ENCODE measurements at regions not wholly inside any gene's neighbourhood (a gene's known extent, or its start where the extent isn't known, plus 50 kb on each side); places are given as distances from the start of the nearest gene placed in this dataset.

DNA sequence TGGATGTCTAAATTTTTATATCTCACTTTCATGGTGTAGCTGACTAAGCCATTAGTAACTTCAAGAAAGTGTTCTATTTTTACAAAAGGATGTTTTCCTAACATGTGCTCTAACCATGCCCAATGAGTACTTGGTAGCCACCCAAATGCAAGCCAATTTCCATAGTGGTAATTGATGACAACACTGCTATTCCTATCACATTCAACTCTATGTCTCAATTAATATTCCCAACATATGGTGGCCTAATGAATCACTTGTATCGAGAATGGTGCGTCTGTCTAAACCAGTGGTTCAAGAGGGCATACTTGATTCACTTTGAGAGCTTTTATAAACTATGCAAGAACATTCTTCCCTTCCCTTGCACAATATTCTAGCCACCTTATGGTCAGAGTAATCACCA is 112.9 kb upstream of the GPRIN3 start:
- Histone ChIP-seq H3K4me3 (no peak overlapping the region), H3K9me3 (replicated peaks) (no peaks in the 10 kb centered on the region), H3K27me3 (ENCODE audit: low read depth) (no peaks in the 10 kb centered on the region), H3K4me1 (no peaks in the 10 kb centered on the region), H3K36me3 (no peaks in the 10 kb centered on the region), H3K27ac (replicated peaks) (no peak overlapping the region)
- TF ChIP-seq, protein P1, sequence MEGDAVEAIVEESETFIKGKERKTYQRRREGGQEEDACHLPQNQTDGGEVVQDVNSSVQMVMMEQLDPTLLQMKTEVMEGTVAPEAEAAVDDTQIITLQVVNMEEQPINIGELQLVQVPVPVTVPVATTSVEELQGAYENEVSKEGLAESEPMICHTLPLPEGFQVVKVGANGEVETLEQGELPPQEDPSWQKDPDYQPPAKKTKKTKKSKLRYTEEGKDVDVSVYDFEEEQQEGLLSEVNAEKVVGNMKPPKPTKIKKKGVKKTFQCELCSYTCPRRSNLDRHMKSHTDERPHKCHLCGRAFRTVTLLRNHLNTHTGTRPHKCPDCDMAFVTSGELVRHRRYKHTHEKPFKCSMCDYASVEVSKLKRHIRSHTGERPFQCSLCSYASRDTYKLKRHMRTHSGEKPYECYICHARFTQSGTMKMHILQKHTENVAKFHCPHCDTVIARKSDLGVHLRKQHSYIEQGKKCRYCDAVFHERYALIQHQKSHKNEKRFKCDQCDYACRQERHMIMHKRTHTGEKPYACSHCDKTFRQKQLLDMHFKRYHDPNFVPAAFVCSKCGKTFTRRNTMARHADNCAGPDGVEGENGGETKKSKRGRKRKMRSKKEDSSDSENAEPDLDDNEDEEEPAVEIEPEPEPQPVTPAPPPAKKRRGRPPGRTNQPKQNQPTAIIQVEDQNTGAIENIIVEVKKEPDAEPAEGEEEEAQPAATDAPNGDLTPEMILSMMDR (IDR thresholded peaks at IDR 0.05; ENCODE audit: borderline replicate concordance), result no peak
- intact Hi-C loops (cut with micrococcal nuclease), result no loop called here
- no peak for DNase-seq

GRCh38 chr4:89419111-89419695 is 111.6 kb upstream of the GPRIN3 start:
- TF ChIP-seq, protein P1 (IDR thresholded peaks at IDR 0.05; ENCODE audit: borderline replicate concordance), result no peak
- H3K9me3 ChIP-seq (replicated peaks), result no peaks in the 10 kb centered on the region

GRCh38 chr4:89416960-89417359 is 109.4 kb upstream of the GPRIN3 start:
- Histone ChIP-seq H3K27ac (replicated peaks) (peak overlapping the region; percentile 68), H3K9me3 (replicated peaks) (no peaks in the 10 kb centered on the region), H3K27me3 (ENCODE audit: low read depth) (no peaks in the 10 kb centered on the region), H3K4me1 (peaks cover 11% of the 10 kb centered on the region), H3K36me3 (no peaks in the 10 kb centered on the region), H3K4me3 (no peak overlapping the region)
- intact Hi-C loops (cut with micrococcal nuclease), result no loop called here
- TF ChIP-seq, protein P1 (IDR thresholded peaks at IDR 0.05; ENCODE audit: borderline replicate concordance), result no peak
- DNase-seq, result no peak

More at GRCh38 chr4:89419111-89419695, 111.6 kb upstream of the GPRIN3 start:
- Histone ChIP-seq H3K36me3 (no peaks in the 10 kb centered on the region), H3K4me1 (peaks cover 9% of the 10 kb centered on the region), H3K27me3 (ENCODE audit: low read depth) (no peaks in the 10 kb centered on the region), H3K4me3 (no peak overlapping the region), H3K27ac (replicated peaks) (no peak overlapping the region)
- DNase-seq, result no peak
- intact Hi-C loops (cut with micrococcal nuclease), result no loop called here

- peaks cover 23% of the 10 kb centered on the region for H3K4me1 ChIP-seq
- no peaks in the 10 kb centered on the region for H3K9me3 ChIP-seq (replicated peaks)
- no peak overlapping the region for H3K4me3 ChIP-seq
- no peaks in the 10 kb centered on the region for H3K36me3 ChIP-seq
- TF ChIP-seq, protein P1 (IDR thresholded peaks at IDR 0.05; ENCODE audit: borderline replicate concordance), result no peak
- intact Hi-C loops (cut with micrococcal nuclease), result no loop called here
- no peak for DNase-seq
- H3K27me3 ChIP-seq (ENCODE audit: low read depth), result no peaks in the 10 kb centered on the region
- H3K27ac ChIP-seq (replicated peaks), result peak overlapping the region; percentile 74
Observed at GRCh38 chr4:89413518-89413917, 105.9 kb upstream of the GPRIN3 start.

- TF ChIP-seq, protein P1 (IDR thresholded peaks at IDR 0.05; ENCODE audit: borderline replicate concordance), result no peak
- Histone ChIP-seq H3K27ac (replicated peaks) (peak overlapping the region; percentile 74), H3K4me3 (no peak overlapping the region), H3K4me1 (peaks cover 23% of the 10 kb centered on the region), H3K36me3 (no peaks in the 10 kb centered on the region), H3K27me3 (ENCODE audit: low read depth) (no peaks in the 10 kb centered on the region), H3K9me3 (replicated peaks) (no peaks in the 10 kb centered on the region)
- no peak for DNase-seq
- intact Hi-C loops (cut with micrococcal nuclease), result no loop called here
Observed at GRCh38 chr4:89411539-89412309, 104.1 kb upstream of the GPRIN3 start.

Data from left ventricle myocardium inferior (tissue), 1 donor.